IMR-90 (cell line): ENCODE measurements at regions not wholly inside any gene's neighbourhood (a gene's known extent, or its start where the extent isn't known, plus 50 kb on each side); places are given as distances from the start of the nearest gene placed in this dataset.

Source experiments
- ATAC-seq: fragments of 200-7000 bp; cut with Tn5 transposase; 2 replicates; pipeline ENCODE4 v1.9.1; 2020; ENCODE audit warnings: low read depth, mild to moderate bottlenecking, moderate library complexity
- BruUV-seq: library from RNA; stranded (reverse); fragments of 400-500 nt; replicated peaks from 2 replicates; lab custom pipeline; 2021; lab: Mats Ljungman, UMichigan
- CTCF ChIA-PET: fragments of 300-600 bp; formaldehyde crosslinking; extraction: SDS; loops from one replicate; lab custom pipeline; 2021; ENCODE audit warnings: antibody characterized with exemption; lab: Yijun Ruan, JAX
- POLR2A ChIA-PET: fragments of 300-600 bp; sonication (Branson Sonifier 250); formaldehyde crosslinking; loops from one replicate; lab custom pipeline; 2022; ENCODE audit warnings: antibody characterized with exemption; ENCODE audit not compliant: unreplicated experiment; lab: Charles Lee
- DNase-seq: peaks from one replicate; pipeline ENCODE4 v3.0.0; 2013
- H2AFZ ChIP-seq: replicated peaks from 2 replicates; pipeline ENCODE3; 2013; ENCODE audit warnings: low read length, mild to moderate bottlenecking; ENCODE audit not compliant: poor library complexity
- H2AK5ac ChIP-seq: 2 replicates; pipeline ENCODE4 v1.6.1; 2013; ENCODE audit warnings: low read depth, low read length, inconsistent platforms
- H2AK9ac ChIP-seq: replicated peaks from 2 replicates; pipeline ENCODE3; 2013; ENCODE audit warnings: mild to moderate bottlenecking, low read depth, low read length, moderate library complexity; ENCODE audit not compliant: poor library complexity
- H2BK120ac ChIP-seq: 2 replicates; pipeline ENCODE4 v1.6.1; 2013; ENCODE audit warnings: low read depth, low read length, inconsistent platforms
- H2BK15ac ChIP-seq: 3 replicates; pipeline ENCODE4 v1.6.1; 2013; ENCODE audit warnings: low read depth, low read length, inconsistent platforms
- H2BK20ac ChIP-seq: 2 replicates; pipeline ENCODE4 v1.6.1; 2013; ENCODE audit warnings: low read depth, mild to moderate bottlenecking, inconsistent platforms, low read length, moderate library complexity
- H2BK5ac ChIP-seq: 2 replicates; pipeline ENCODE4 v1.6.1; 2013; ENCODE audit warnings: mild to moderate bottlenecking, low read depth, low read length, inconsistent platforms; ENCODE audit not compliant: poor library complexity, severe bottlenecking
- H3K14ac ChIP-seq: replicated peaks from 2 replicates; pipeline ENCODE4 v1.6.1; 2013; ENCODE audit warnings: low read depth, low read length, inconsistent platforms
- H3K18ac ChIP-seq: 2 replicates; pipeline ENCODE4 v1.6.1; 2013; ENCODE audit warnings: low read depth, low read length, control low read depth
- H3K23ac ChIP-seq: 2 replicates; pipeline ENCODE4 v1.6.1; 2013; ENCODE audit warnings: low read depth, low read length, inconsistent platforms
- H3K27ac ChIP-seq: 2 replicates; pipeline ENCODE4 v1.5.1; 2013; ENCODE audit warnings: mild to moderate bottlenecking, control low read depth, low read length; ENCODE audit not compliant: insufficient read depth
- H3K27me3 ChIP-seq: 2 replicates; pipeline ENCODE4 v1.6.1; 2013; ENCODE audit warnings: low read length; ENCODE audit not compliant: control insufficient read depth, insufficient read depth
- H3K36me3 ChIP-seq: 2 replicates; pipeline ENCODE4 v1.6.1; 2013; ENCODE audit warnings: low read length, mixed read lengths; ENCODE audit not compliant: control insufficient read depth, insufficient read depth
- H3K4ac ChIP-seq: 2 replicates; pipeline ENCODE4 v1.6.1; 2013; ENCODE audit warnings: low read depth, low read length, inconsistent platforms
- H3K4me1 ChIP-seq: 2 replicates; pipeline ENCODE4 v1.6.1; 2013; ENCODE audit warnings: low read length, mixed read lengths; ENCODE audit not compliant: control insufficient read depth, insufficient read depth
- H3K4me2 ChIP-seq: 2 replicates; pipeline ENCODE4 v1.6.1; 2013; ENCODE audit warnings: low read depth, mild to moderate bottlenecking, control low read depth, low read length, moderate library complexity
- H3K4me3 ChIP-seq: 2 replicates; pipeline ENCODE4 v1.5.1; 2013; ENCODE audit warnings: low read depth, mild to moderate bottlenecking, control low read depth, low read length, moderate library complexity; ENCODE audit not compliant: insufficient read depth
- H3K56ac ChIP-seq: 2 replicates; pipeline ENCODE4 v1.6.1; 2013; ENCODE audit warnings: low read length, inconsistent platforms; ENCODE audit not compliant: insufficient read depth; ENCODE audit errors: extremely low read depth
- H3K79me1 ChIP-seq, 2 experiments: 2 replicates each; pipeline ENCODE4 v1.6.1; 2013; ENCODE audit warnings: low read length in 2 of 2, inconsistent platforms in 1 of 2, low read depth in 1 of 2
- H3K9ac ChIP-seq: 2 replicates; pipeline ENCODE4 v1.6.1; 2013; ENCODE audit warnings: low read depth, low read length, control low read depth
- H3K9me1 ChIP-seq: 2 replicates; pipeline ENCODE4 v1.6.1; 2013; ENCODE audit warnings: low read length, inconsistent platforms; ENCODE audit not compliant: insufficient read depth
- H3K9me3 ChIP-seq: 2 replicates; pipeline ENCODE4 v1.6.1; 2013; ENCODE audit warnings: low read length; ENCODE audit not compliant: control insufficient read depth, insufficient read depth
- H4K20me1 ChIP-seq: 2 replicates; pipeline ENCODE4 v1.6.1; 2013; ENCODE audit warnings: low read length, inconsistent platforms; ENCODE audit not compliant: insufficient read depth
- H4K5ac ChIP-seq: 2 replicates; pipeline ENCODE4 v1.6.1; 2013; ENCODE audit warnings: mild to moderate bottlenecking, low read depth, low read length, control low read depth
- H4K8ac ChIP-seq, 2 experiments: 2 replicates each; pipeline ENCODE4 v1.6.1; 2013; ENCODE audit warnings: low read depth in 2 of 2, low read length in 2 of 2, control low read depth in 1 of 2, inconsistent platforms in 1 of 2
- H4K91ac ChIP-seq: 2 replicates; pipeline ENCODE4 v1.6.1; 2013; ENCODE audit warnings: low read depth, low read length, inconsistent platforms; ENCODE audit not compliant: insufficient read depth
- CEBPB ChIP-seq: IDR thresholded peaks from 2 replicates; pipeline ENCODE4 v1.6.1; 2012; ENCODE audit warnings: low read depth, low read length, improper control_type of control experiment
- CHD1 ChIP-seq: IDR thresholded peaks from 2 replicates; pipeline ENCODE4 v1.6.1; 2012; ENCODE audit warnings: low read depth, low read length, improper control_type of control experiment
- ELK1 ChIP-seq: fragments of 150-350 bp; IDR thresholded peaks from 2 replicates; pipeline ENCODE4 v1.6.1; 2016; ENCODE audit warnings: low read depth, mild to moderate bottlenecking, low read length, moderate library complexity, borderline replicate concordance
- FOS ChIP-seq: fragments of 150-350 bp; IDR thresholded peaks from 2 replicates; pipeline ENCODE4 v1.6.1; 2016; ENCODE audit warnings: low read depth, low read length
- MAFK ChIP-seq: IDR thresholded peaks from 2 replicates; pipeline ENCODE4 v1.6.1; 2012; ENCODE audit warnings: low read depth, low read length, improper control_type of control experiment
- MAZ ChIP-seq: IDR thresholded peaks from 2 replicates; pipeline ENCODE4 v1.6.1; 2012; ENCODE audit warnings: low read depth, mild to moderate bottlenecking, low read length, improper control_type of control experiment, moderate library complexity, borderline replicate concordance
- NFE2L2 ChIP-seq: fragments of 150-350 bp; IDR thresholded peaks from 2 replicates; pipeline ENCODE4 v1.6.1; 2016; ENCODE audit warnings: low read depth, mild to moderate bottlenecking, low read length
- RAD21 ChIP-seq: IDR thresholded peaks from 2 replicates; pipeline ENCODE4 v1.6.1; 2012; ENCODE audit warnings: low read length, improper control_type of control experiment
- RFX5 ChIP-seq: IDR thresholded peaks from 2 replicates; pipeline ENCODE4 v1.8.0; 2012; ENCODE audit warnings: low read depth, mild to moderate bottlenecking, low read length, moderate library complexity
- SMC3 ChIP-seq: fragments of 150-350 bp; IDR thresholded peaks from 2 replicates; pipeline ENCODE4 v1.6.1; 2016; ENCODE audit warnings: low read depth, mild to moderate bottlenecking, antibody characterized with exemption, low read length, moderate library complexity
- WGBS, 2 experiments: methylation state at CpG; one replicate each; pipeline versions ENCODE4 v1.1.5 to v1.1.7; 2013; ENCODE audit warnings: missing lambda C conversion rate in 2 of 2; ENCODE audit not compliant: insufficient read length in 1 of 2; ENCODE audit errors: extremely low coverage in 2 of 2; 5-methylcytosine and 5-hydroxymethylcytosine counted together
- dilution Hi-C: fragments of 300-500 bp; cut with HindIII; formaldehyde crosslinking; loops from one replicate; pipeline ENCODE4 v1.14.3; 2018; ENCODE audit warnings: low sequenced_read_pairs; ENCODE audit not compliant: unreplicated experiment
- in situ Hi-C: fragments of 300-500 bp; cut with MboI; formaldehyde crosslinking; loops from 3 replicates; pipeline ENCODE4 v1.14.3; 2019; ENCODE audit warnings: low sequenced_read_pairs, inconsistent platforms, mixed read lengths
- intact Hi-C: fragments of 100-400 bp; cut with micrococcal nuclease; formaldehyde crosslinking; loops from 2 replicates; pipeline ENCODE4 v1.10.0; 2022
- TF ChIP-seq, protein P1 (sequence below): conservative IDR thresholded peaks from 2 replicates; pipeline ENCODE4 v1.5.1; 2012; ENCODE audit warnings: mild to moderate bottlenecking, low read depth, low read length, improper control_type of control experiment

DNA sequence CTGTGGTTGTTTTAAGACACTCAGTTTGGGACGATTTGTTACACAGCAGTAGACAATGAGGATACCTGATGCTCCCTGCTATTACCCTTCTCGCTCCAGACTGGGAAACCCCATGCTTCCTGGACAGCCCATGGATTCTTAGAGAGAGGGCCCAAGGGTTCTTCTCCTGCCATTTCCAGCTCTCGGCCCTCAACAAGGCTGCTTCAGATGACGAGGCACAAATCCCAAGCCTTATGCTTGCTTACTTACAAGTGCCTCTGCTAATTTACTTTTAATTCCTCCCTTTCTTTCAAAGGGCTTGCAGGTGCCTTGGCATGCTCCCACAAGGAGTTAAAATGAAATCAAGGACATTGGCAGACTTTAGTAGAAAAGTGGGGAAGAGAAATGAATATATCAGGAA, 79.4 kb downstream of the GADD45G start:
- no peak overlapping the region for H3K14ac ChIP-seq
- H2AK5ac ChIP-seq, result no peak overlapping the region
- no peaks in the 10 kb centered on the region for H3K9me1 ChIP-seq
- no peak overlapping the region for H3K4me3 ChIP-seq
- no peaks in the 10 kb centered on the region for H3K9me3 ChIP-seq
- no peaks in the 10 kb centered on the region for H3K36me3 ChIP-seq
- H2AK9ac ChIP-seq, result no peak overlapping the region
- H4K5ac ChIP-seq, result no peak overlapping the region
- H4K8ac ChIP-seq, result no peak overlapping the region
- no peak overlapping the region for H2BK5ac ChIP-seq
- no peak overlapping the region for H3K23ac ChIP-seq
- no CpG with 5 or more reads among the region's 4 CpGs for WGBS, 2 experiments
- ChIA-PET CTCF (no interaction called here), POLR2A (no interaction called here)
- ATAC-seq, result no peak
- H3K18ac ChIP-seq, result no peak overlapping the region
- H3K56ac ChIP-seq, result no peak overlapping the region
- BruUV-seq, result no TSS peak
- H3K27ac ChIP-seq, result no peak overlapping the region
- no peak overlapping the region for H4K91ac ChIP-seq
- H3K4me2 ChIP-seq, result no peak overlapping the region
- no peaks in the 10 kb centered on the region for H3K4me1 ChIP-seq
- no peak overlapping the region for H3K9ac ChIP-seq
- no peaks in the 10 kb centered on the region for H3K79me1 ChIP-seq
- intact Hi-C loops, result no loop called here
- no peak for DNase-seq
- peaks cover 2% of the 10 kb centered on the region; the same call in 1 of the 2 replicates for H3K27me3 ChIP-seq
- dilution Hi-C loops, result no loop called here
- H2BK20ac ChIP-seq, result no peak overlapping the region
- H4K20me1 ChIP-seq, result no peaks in the 10 kb centered on the region
- no peak overlapping the region for H2BK15ac ChIP-seq
- H3K4ac ChIP-seq, result no peak overlapping the region
- no peak for TF ChIP-seq FOS
- TF ChIP-seq RAD21, result no peak
- no peak for TF ChIP-seq RFX5
- TF ChIP-seq CHD1, result no peak
- TF ChIP-seq CEBPB, result no peak
- no peak for TF ChIP-seq MAFK
- no peak for TF ChIP-seq ELK1
- TF ChIP-seq SMC3, result no peak
- TF ChIP-seq, protein P1, sequence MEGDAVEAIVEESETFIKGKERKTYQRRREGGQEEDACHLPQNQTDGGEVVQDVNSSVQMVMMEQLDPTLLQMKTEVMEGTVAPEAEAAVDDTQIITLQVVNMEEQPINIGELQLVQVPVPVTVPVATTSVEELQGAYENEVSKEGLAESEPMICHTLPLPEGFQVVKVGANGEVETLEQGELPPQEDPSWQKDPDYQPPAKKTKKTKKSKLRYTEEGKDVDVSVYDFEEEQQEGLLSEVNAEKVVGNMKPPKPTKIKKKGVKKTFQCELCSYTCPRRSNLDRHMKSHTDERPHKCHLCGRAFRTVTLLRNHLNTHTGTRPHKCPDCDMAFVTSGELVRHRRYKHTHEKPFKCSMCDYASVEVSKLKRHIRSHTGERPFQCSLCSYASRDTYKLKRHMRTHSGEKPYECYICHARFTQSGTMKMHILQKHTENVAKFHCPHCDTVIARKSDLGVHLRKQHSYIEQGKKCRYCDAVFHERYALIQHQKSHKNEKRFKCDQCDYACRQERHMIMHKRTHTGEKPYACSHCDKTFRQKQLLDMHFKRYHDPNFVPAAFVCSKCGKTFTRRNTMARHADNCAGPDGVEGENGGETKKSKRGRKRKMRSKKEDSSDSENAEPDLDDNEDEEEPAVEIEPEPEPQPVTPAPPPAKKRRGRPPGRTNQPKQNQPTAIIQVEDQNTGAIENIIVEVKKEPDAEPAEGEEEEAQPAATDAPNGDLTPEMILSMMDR, result no peak
- no peak for TF ChIP-seq NFE2L2
- no peak for TF ChIP-seq MAZ
- H2BK120ac ChIP-seq, result no peak overlapping the region
- no peak overlapping the region for H2AFZ ChIP-seq
- in situ Hi-C loops, result no loop called here
